GM12892 (cell line): ENCODE measurements at regions not wholly inside any gene's neighbourhood (a gene's known extent, or its start where the extent isn't known, plus 50 kb on each side); places are given as distances from the start of the nearest gene placed in this dataset.

ENCODE experiments used
- POLR2A ChIP-seq: IDR thresholded peaks from 2 replicates; pipeline ENCODE4 v1.6.1; 2011; ENCODE audit warnings: low read depth, low read length, control low read depth
- POLR2AphosphoS5 ChIP-seq: IDR thresholded peaks from 2 replicates; pipeline ENCODE4 v1.6.1; 2011; ENCODE audit warnings: low read depth, low read length, control low read depth
- TAF1 ChIP-seq: IDR thresholded peaks from 2 replicates; pipeline ENCODE4 v1.6.1; 2011; ENCODE audit warnings: low read depth, mild to moderate bottlenecking, control low read depth, low read length, borderline replicate concordance

GRCh38 chr7:109984729-109985128 is 1106.2 kb upstream of the LRRN3 start:
- TF ChIP-seq POLR2A (no peak), POLR2AphosphoS5 (no peak), TAF1 (no peak)
